ENCODE measurements at regions not wholly inside any gene's neighbourhood (a gene's known extent, or its start where the extent isn't known, plus 50 kb on each side); places are given as distances from the start of the nearest gene placed in this dataset.

DNA sequence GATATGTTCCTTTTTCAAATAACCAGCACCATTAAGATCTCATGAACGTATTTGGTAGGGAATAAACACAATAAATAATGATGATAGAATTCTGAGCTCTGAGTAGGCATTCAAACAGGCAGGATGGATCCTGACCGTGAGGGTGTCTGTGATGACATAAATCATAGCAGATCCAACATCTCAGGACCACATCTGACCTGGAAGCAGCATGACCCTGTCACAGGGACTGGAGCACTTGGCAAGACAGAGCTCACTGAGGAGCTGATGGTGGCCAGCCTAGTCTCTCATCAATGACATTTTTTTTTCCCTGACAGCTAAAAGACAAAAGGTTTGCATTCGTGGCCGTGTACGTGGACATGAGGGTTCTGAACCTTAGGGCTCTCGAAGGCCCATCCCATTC lies 337.5 kb downstream of the NPIPA8 start:
- no peak overlapping the region for H3K4me3 Mint-ChIP-seq
- H3K27me3 Mint-ChIP-seq (ENCODE audit: low read depth): peaks cover 19% of the 10 kb centered on the region
- no peaks in the 10 kb centered on the region for H3K36me3 Mint-ChIP-seq (ENCODE audit: low read depth)
- no peak overlapping the region for H3K27ac Mint-ChIP-seq (ENCODE audit: unreplicated experiment)
- no peak for TF ChIP-seq CTCF (conservative IDR thresholded peaks at IDR 0.05)
- no peak for DNase-seq (ENCODE audit: low read depth, low spot score)
- H3K4me1 Mint-ChIP-seq: no peaks in the 10 kb centered on the region
- H3K9me3 Mint-ChIP-seq: no peaks in the 10 kb centered on the region

- Mint-ChIP-seq H3K36me3 (ENCODE audit: low read depth) (no peaks in the 10 kb centered on the region), H3K9me3 (no peaks in the 10 kb centered on the region), H3K27me3 (ENCODE audit: low read depth) (peaks cover 20% of the 10 kb centered on the region), H3K4me3 (no peak overlapping the region), H3K27ac (ENCODE audit: unreplicated experiment) (no peak overlapping the region), H3K4me1 (no peaks in the 10 kb centered on the region)
- no peak for TF ChIP-seq CTCF (conservative IDR thresholded peaks at IDR 0.05)
- no peak for DNase-seq (ENCODE audit: low read depth, low spot score)
These were observed 338.0 kb downstream of the NPIPA8 start for GRCh38 chr16:17998550-17998949.

DNA sequence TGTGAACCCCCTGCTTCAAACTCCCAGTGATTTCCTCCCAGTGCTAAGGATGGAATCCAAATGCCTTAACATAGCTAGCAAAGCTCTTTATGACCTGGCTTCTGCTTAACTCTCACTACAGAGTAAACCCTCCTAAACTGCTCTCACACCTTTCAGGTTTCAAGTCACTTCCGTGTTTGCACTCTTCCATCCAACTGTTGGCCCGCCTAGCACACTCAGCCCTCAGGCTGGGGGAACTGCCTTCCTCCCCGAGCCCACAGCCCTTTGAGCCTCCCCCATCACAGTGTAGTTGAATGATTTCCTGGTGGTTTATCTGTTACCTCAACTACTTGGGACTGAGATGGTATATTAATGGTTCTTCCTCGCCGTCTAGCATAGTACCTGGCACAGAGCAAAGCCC lies 342.5 kb downstream of the NPIPA8 start:
- no peaks in the 10 kb centered on the region for H3K9me3 Mint-ChIP-seq
- DNase-seq (ENCODE audit: low read depth, low spot score): no peak
- no peak for TF ChIP-seq CTCF (conservative IDR thresholded peaks at IDR 0.05)
- no peaks in the 10 kb centered on the region for H3K36me3 Mint-ChIP-seq (ENCODE audit: low read depth)
- H3K27ac Mint-ChIP-seq (ENCODE audit: unreplicated experiment): no peak overlapping the region
- H3K4me1 Mint-ChIP-seq: no peaks in the 10 kb centered on the region
- no peak overlapping the region for H3K4me3 Mint-ChIP-seq
- peaks cover 35% of the 10 kb centered on the region for H3K27me3 Mint-ChIP-seq (ENCODE audit: low read depth)

DNA sequence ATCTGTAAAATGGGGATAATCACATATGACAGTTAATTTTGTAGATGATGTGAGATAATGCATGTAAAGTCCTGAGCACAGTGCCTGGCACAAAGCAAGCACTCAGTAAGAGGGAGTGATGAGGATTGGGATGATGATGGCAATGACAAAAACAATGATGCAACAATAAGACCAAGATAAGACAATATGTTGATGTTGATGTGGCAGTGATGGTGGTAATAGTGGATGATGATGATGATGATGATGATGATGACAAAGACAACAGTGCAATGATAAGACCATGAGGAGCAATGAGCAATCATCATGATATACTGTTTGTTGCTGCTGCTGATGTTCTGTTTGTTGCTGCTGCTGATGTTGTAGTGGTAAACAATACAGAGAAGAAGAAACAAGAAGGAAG lies 344.1 kb downstream of the NPIPA8 start:
- no peaks in the 10 kb centered on the region for H3K9me3 Mint-ChIP-seq
- no peak for TF ChIP-seq CTCF (conservative IDR thresholded peaks at IDR 0.05)
- DNase-seq (ENCODE audit: low read depth, low spot score): no peak
- no peak overlapping the region for H3K4me3 Mint-ChIP-seq
- no peaks in the 10 kb centered on the region for H3K4me1 Mint-ChIP-seq
- no peaks in the 10 kb centered on the region for H3K36me3 Mint-ChIP-seq (ENCODE audit: low read depth)
- peaks cover 35% of the 10 kb centered on the region for H3K27me3 Mint-ChIP-seq (ENCODE audit: low read depth)
- no peak overlapping the region for H3K27ac Mint-ChIP-seq (ENCODE audit: unreplicated experiment)

- peaks cover 9% of the 10 kb centered on the region for H3K4me1 Mint-ChIP-seq
- no peaks in the 10 kb centered on the region for H3K36me3 Mint-ChIP-seq (ENCODE audit: low read depth)
These were observed 347.3 kb downstream of the NPIPA8 start for GRCh38 chr16:17989255-17989654.

More at GRCh38 chr16:17989255-17989654, 347.3 kb downstream of the NPIPA8 start:
- DNase-seq (ENCODE audit: low read depth, low spot score): no peak
- Mint-ChIP-seq H3K27ac (ENCODE audit: unreplicated experiment) (no peak overlapping the region), H3K9me3 (peaks cover 2% of the 10 kb centered on the region), H3K27me3 (ENCODE audit: low read depth) (peaks cover 24% of the 10 kb centered on the region), H3K4me3 (no peak overlapping the region)
- no peak for TF ChIP-seq CTCF (conservative IDR thresholded peaks at IDR 0.05)
